MG63 (cell line): ENCODE measurements at regions not wholly inside any gene's neighbourhood (a gene's known extent, or its start where the extent isn't known, plus 50 kb on each side); places are given as distances from the start of the nearest gene placed in this dataset.

Source experiments
- DNase-seq: peaks from one replicate; pipeline ENCODE4 v3.0.0-alpha.2; 2020
- H3K27me3 ChIP-seq: fragments of 250-450 bp; sonication (Bioruptor Pico); 2 replicates; pipeline ENCODE4 v1.5.1; 2020; ENCODE audit warnings: mild to moderate bottlenecking, moderate library complexity
- H3K36me3 ChIP-seq: fragments of 250-450 bp; sonication (Bioruptor Pico); 2 replicates; pipeline ENCODE4 v1.5.1; 2020; ENCODE audit warnings: mild to moderate bottlenecking, moderate library complexity
- H3K4me3 ChIP-seq: fragments of 250-450 bp; sonication (Bioruptor Pico); 2 replicates; pipeline ENCODE4 v1.5.1; 2020; ENCODE audit warnings: mild to moderate bottlenecking, moderate library complexity
- H3K9me3 ChIP-seq: fragments of 250-450 bp; sonication (Bioruptor Pico); 2 replicates; pipeline ENCODE4 v1.5.1; 2020; ENCODE audit warnings: mild to moderate bottlenecking, moderate library complexity

GRCh38 chr2:162929571-162929970 lies 91.0 kb upstream of the KCNH7 start:
- Histone ChIP-seq H3K4me3 (no peak overlapping the region), H3K9me3 (no peaks in the 10 kb centered on the region), H3K27me3 (no peaks in the 10 kb centered on the region), H3K36me3 (no peaks in the 10 kb centered on the region)
- no peak for DNase-seq

- no peak overlapping the region for H3K4me3 ChIP-seq
- H3K36me3 ChIP-seq, result no peaks in the 10 kb centered on the region
- no peaks in the 10 kb centered on the region for H3K9me3 ChIP-seq
- no peak for DNase-seq
- H3K27me3 ChIP-seq, result no peaks in the 10 kb centered on the region
These were observed 89.8 kb upstream of the KCNH7 start for GRCh38 chr2:162928356-162928755.

- H3K27me3 ChIP-seq, result no peaks in the 10 kb centered on the region
- H3K4me3 ChIP-seq, result no peak overlapping the region
- H3K9me3 ChIP-seq, result no peaks in the 10 kb centered on the region
- no peak for DNase-seq
- H3K36me3 ChIP-seq, result no peaks in the 10 kb centered on the region
These were observed 88.3 kb upstream of the KCNH7 start for GRCh38 chr2:162926907-162927306.

- no peak overlapping the region for H3K4me3 ChIP-seq
- DNase-seq, result peak; percentile 46
- no peaks in the 10 kb centered on the region for H3K9me3 ChIP-seq
- no peaks in the 10 kb centered on the region for H3K36me3 ChIP-seq
- H3K27me3 ChIP-seq, result no peaks in the 10 kb centered on the region
These were observed 87.9 kb upstream of the KCNH7 start for GRCh38 chr2:162926501-162926900.

GRCh38 chr2:162925595-162925994 lies 87.0 kb upstream of the KCNH7 start:
- DNase-seq, result no peak
- Histone ChIP-seq H3K36me3 (no peaks in the 10 kb centered on the region), H3K9me3 (no peaks in the 10 kb centered on the region), H3K27me3 (no peaks in the 10 kb centered on the region), H3K4me3 (no peak overlapping the region)

- Histone ChIP-seq H3K36me3 (no peaks in the 10 kb centered on the region), H3K4me3 (no peak overlapping the region), H3K27me3 (no peaks in the 10 kb centered on the region), H3K9me3 (no peaks in the 10 kb centered on the region)
- no peak for DNase-seq
These were observed 80.5 kb upstream of the KCNH7 start for GRCh38 chr2:162919111-162919510.

- Histone ChIP-seq H3K9me3 (no peaks in the 10 kb centered on the region), H3K36me3 (no peaks in the 10 kb centered on the region), H3K27me3 (no peaks in the 10 kb centered on the region), H3K4me3 (no peak overlapping the region)
- no peak for DNase-seq
These were observed 79.1 kb upstream of the KCNH7 start for GRCh38 chr2:162917626-162918025.

- no peak overlapping the region for H3K4me3 ChIP-seq
- H3K9me3 ChIP-seq, result no peaks in the 10 kb centered on the region
- DNase-seq, result no peak
- H3K27me3 ChIP-seq, result no peaks in the 10 kb centered on the region
- H3K36me3 ChIP-seq, result no peaks in the 10 kb centered on the region
These were observed 77.8 kb upstream of the KCNH7 start for GRCh38 chr2:162916286-162916801.

GRCh38 chr2:162915858-162916257 lies 77.3 kb upstream of the KCNH7 start:
- no peak for DNase-seq
- Histone ChIP-seq H3K4me3 (no peak overlapping the region), H3K9me3 (no peaks in the 10 kb centered on the region), H3K36me3 (no peaks in the 10 kb centered on the region), H3K27me3 (no peaks in the 10 kb centered on the region)

- DNase-seq, result no peak
- H3K36me3 ChIP-seq, result no peaks in the 10 kb centered on the region
- H3K9me3 ChIP-seq, result no peaks in the 10 kb centered on the region
- no peaks in the 10 kb centered on the region for H3K27me3 ChIP-seq
- H3K4me3 ChIP-seq, result no peak overlapping the region
These were observed 75.6 kb upstream of the KCNH7 start for GRCh38 chr2:162914161-162914560.

- H3K4me3 ChIP-seq, result no peak overlapping the region
- no peak for DNase-seq
- H3K9me3 ChIP-seq, result no peaks in the 10 kb centered on the region
- no peaks in the 10 kb centered on the region for H3K27me3 ChIP-seq
- no peaks in the 10 kb centered on the region for H3K36me3 ChIP-seq
These were observed 74.2 kb upstream of the KCNH7 start for GRCh38 chr2:162912787-162913186.

GRCh38 chr2:162908567-162908966 lies 70.0 kb upstream of the KCNH7 start:
- Histone ChIP-seq H3K27me3 (no peaks in the 10 kb centered on the region), H3K36me3 (no peaks in the 10 kb centered on the region), H3K4me3 (no peak overlapping the region), H3K9me3 (no peaks in the 10 kb centered on the region)
- DNase-seq, result no peak

- H3K36me3 ChIP-seq, result no peaks in the 10 kb centered on the region
- H3K4me3 ChIP-seq, result no peak overlapping the region
- no peaks in the 10 kb centered on the region for H3K9me3 ChIP-seq
- peak; percentile 32 for DNase-seq
- H3K27me3 ChIP-seq, result no peaks in the 10 kb centered on the region
These were observed 52.2 kb upstream of the KCNH7 start for GRCh38 chr2:162890690-162891311.

- H3K36me3 ChIP-seq, result no peaks in the 10 kb centered on the region
- no peak overlapping the region for H3K4me3 ChIP-seq
- no peaks in the 10 kb centered on the region for H3K27me3 ChIP-seq
- no peaks in the 10 kb centered on the region for H3K9me3 ChIP-seq
- no peak for DNase-seq
These were observed 50.1 kb upstream of the KCNH7 start for GRCh38 chr2:162888652-162889051.
